A673 (cell line): ENCODE measurements at regions not wholly inside any gene's neighbourhood (a gene's known extent, or its start where the extent isn't known, plus 50 kb on each side); places are given as distances from the start of the nearest gene placed in this dataset.

Experiments
- BruUV-seq: library from RNA; stranded (reverse); fragments of 400-500 nt; replicated peaks from 2 replicates; lab custom pipeline; 2021; lab: Mats Ljungman, UMichigan
- CTCF ChIA-PET: fragments of 300-600 bp; sonication (Branson Sonifier 250); formaldehyde crosslinking; loops from one replicate; lab custom pipeline; 2022; ENCODE audit warnings: antibody characterized with exemption; lab: Charles Lee
- POLR2A ChIA-PET: fragments of 300-600 bp; sonication (Branson Sonifier 250); formaldehyde crosslinking; loops from one replicate; lab custom pipeline; 2022; ENCODE audit warnings: antibody characterized with exemption; ENCODE audit not compliant: low non-redundant PET; lab: Charles Lee
- DNase-seq: peaks from one replicate; pipeline ENCODE4 v3.0.0-alpha.2; 2015; ENCODE audit warnings: low spot score
- H3K27ac ChIP-seq: fragments of 200-600 bp; sonication (generic); 2 replicates; pipeline ENCODE4 v1.5.1; 2016; ENCODE audit warnings: mixed run types, low read depth, mild to moderate bottlenecking, mixed read lengths, antibody characterized with exemption, low read length; ENCODE audit not compliant: poor library complexity, severe bottlenecking
- H3K27me3 ChIP-seq: fragments of 200-600 bp; sonication (generic); replicated peaks from 2 replicates; pipeline ENCODE4 v1.6.1; 2017; ENCODE audit warnings: mixed run types, low read depth, mild to moderate bottlenecking, mixed read lengths, antibody characterized with exemption, low read length; ENCODE audit not compliant: insufficient read depth, poor library complexity
- H3K36me3 ChIP-seq: fragments of 200-600 bp; sonication (generic); 2 replicates; pipeline ENCODE4 v1.6.1; 2016; ENCODE audit warnings: mixed run types, mild to moderate bottlenecking, mixed read lengths, antibody characterized with exemption, low read length; ENCODE audit not compliant: insufficient read depth, poor library complexity, severe bottlenecking
- H3K4me1 ChIP-seq: fragments of 200-600 bp; sonication (generic); 2 replicates; pipeline ENCODE4 v1.6.1; 2017; ENCODE audit warnings: mixed run types, mild to moderate bottlenecking, mixed read lengths, antibody characterized with exemption, low read length; ENCODE audit not compliant: insufficient read depth, poor library complexity, severe bottlenecking
- H3K4me3 ChIP-seq: fragments of 200-600 bp; sonication (generic); 2 replicates; pipeline ENCODE4 v1.5.1; 2016; ENCODE audit warnings: low read depth, mixed run types, mild to moderate bottlenecking, mixed read lengths, low read length; ENCODE audit not compliant: poor library complexity, severe bottlenecking
- H3K9me3 ChIP-seq: fragments of 200-600 bp; sonication (generic); 2 replicates; pipeline ENCODE4 v1.6.1; 2016; ENCODE audit warnings: mixed run types, low read depth, mild to moderate bottlenecking, mixed read lengths, antibody characterized with exemption, low read length; ENCODE audit not compliant: poor library complexity, severe bottlenecking
- EZH2 ChIP-seq: fragments of 200-600 bp; sonication (generic); IDR thresholded peaks from 2 replicates; pipeline ENCODE4 v1.6.1; 2017; ENCODE audit warnings: borderline replicate concordance, low read depth, mild to moderate bottlenecking, mixed read lengths, antibody characterized with exemption, low read length; ENCODE audit not compliant: poor library complexity, severe bottlenecking
- intact Hi-C: fragments of 100-400 bp; cut with micrococcal nuclease; formaldehyde crosslinking; loops from one replicate; pipeline ENCODE4 v1.10.0; 2022; ENCODE audit not compliant: unreplicated experiment
- TF ChIP-seq, protein P1 (sequence below): fragments of 300-800, 200-600 bp; sonication (generic); conservative IDR thresholded peaks from 2 replicates; pipeline ENCODE4 v1.5.1; 2017; ENCODE audit warnings: low read depth, mild to moderate bottlenecking, antibody characterized with exemption, low read length, moderate library complexity, mixed read lengths

DNA sequence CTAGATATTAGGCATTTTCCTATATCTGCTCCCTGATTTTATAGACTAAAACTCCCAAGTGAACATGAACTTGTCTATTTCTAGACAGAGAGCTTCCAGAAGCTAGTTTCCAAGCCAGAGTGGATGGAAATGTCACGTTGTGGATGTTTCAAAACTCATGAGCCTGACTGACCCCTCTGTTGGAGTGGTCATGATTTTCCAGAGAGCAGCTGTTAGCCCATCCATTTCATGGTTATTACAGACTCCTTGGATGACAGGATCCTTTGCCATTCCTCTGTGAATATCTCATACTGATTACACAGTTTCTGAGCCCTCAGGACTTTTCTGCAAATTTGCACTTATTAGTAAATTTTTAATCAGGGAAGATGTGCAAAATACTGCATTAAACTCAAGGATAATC lies 76.8 kb upstream of the ATF3 start:
- peaks cover 8% of the 10 kb centered on the region for H3K27me3 ChIP-seq
- peaks cover 6% of the 10 kb centered on the region for H3K4me1 ChIP-seq
- no peak overlapping the region for H3K4me3 ChIP-seq
- no peak for DNase-seq
- CTCF ChIA-PET, result no interaction called here
- intact Hi-C loops, result no loop called here
- no peak for TF ChIP-seq EZH2
- TF ChIP-seq, protein P1, sequence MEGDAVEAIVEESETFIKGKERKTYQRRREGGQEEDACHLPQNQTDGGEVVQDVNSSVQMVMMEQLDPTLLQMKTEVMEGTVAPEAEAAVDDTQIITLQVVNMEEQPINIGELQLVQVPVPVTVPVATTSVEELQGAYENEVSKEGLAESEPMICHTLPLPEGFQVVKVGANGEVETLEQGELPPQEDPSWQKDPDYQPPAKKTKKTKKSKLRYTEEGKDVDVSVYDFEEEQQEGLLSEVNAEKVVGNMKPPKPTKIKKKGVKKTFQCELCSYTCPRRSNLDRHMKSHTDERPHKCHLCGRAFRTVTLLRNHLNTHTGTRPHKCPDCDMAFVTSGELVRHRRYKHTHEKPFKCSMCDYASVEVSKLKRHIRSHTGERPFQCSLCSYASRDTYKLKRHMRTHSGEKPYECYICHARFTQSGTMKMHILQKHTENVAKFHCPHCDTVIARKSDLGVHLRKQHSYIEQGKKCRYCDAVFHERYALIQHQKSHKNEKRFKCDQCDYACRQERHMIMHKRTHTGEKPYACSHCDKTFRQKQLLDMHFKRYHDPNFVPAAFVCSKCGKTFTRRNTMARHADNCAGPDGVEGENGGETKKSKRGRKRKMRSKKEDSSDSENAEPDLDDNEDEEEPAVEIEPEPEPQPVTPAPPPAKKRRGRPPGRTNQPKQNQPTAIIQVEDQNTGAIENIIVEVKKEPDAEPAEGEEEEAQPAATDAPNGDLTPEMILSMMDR, result no peak
- POLR2A ChIA-PET, result no interaction called here
- no TSS peak for BruUV-seq
- no peak overlapping the region for H3K27ac ChIP-seq
- no peaks in the 10 kb centered on the region for H3K9me3 ChIP-seq
- no peaks in the 10 kb centered on the region for H3K36me3 ChIP-seq

DNA sequence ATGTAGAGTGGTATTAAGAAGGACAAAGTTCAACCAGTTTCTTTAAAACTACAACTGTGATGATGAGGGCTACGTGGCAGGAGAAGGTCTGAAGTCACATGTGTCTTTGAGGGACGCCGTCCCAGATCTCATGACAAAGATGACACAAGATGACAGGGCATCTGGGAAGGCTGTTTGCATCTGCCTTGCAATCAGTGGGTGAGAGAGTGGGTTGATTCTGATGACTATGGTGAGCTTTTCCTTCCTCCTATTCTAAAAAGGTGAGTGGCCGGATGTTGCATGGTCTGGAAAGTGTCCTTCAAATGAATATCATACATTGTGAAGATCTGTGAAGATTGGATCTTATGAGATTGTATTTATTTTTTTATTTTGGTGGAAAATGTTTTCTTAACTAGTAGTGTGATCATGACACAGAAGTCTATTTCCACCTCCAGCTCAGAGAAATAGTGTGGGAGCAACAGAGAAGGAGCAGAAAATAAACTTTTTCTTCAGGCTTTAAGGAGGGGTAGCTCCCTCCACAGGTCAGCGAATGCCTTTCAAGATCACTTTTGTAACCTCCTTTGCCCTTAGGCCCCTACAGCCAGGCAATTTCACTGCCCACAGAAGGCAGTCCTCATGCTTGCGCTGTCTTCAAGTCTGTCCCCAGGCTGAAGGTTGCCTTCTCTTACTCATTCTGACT lies 76.0 kb upstream of the ATF3 start:
- no TSS peak for BruUV-seq
- Histone ChIP-seq H3K36me3 (no peaks in the 10 kb centered on the region), H3K4me1 (peaks cover 6% of the 10 kb centered on the region), H3K4me3 (no peak overlapping the region), H3K27me3 (peaks cover 8% of the 10 kb centered on the region), H3K27ac (no peak overlapping the region), H3K9me3 (peaks cover 8% of the 10 kb centered on the region)
- POLR2A ChIA-PET, result no interaction called here
- DNase-seq, result no peak
- intact Hi-C loops, result no loop called here
- TF ChIP-seq, protein P1, result no peak
- TF ChIP-seq EZH2, result no peak
- CTCF ChIA-PET, result interaction anchor here (0.6 kb wide), 1 partner anchor 309 kb away, joined by 6 read pairs; no protein-coding TSS in a partner anchor

DNA sequence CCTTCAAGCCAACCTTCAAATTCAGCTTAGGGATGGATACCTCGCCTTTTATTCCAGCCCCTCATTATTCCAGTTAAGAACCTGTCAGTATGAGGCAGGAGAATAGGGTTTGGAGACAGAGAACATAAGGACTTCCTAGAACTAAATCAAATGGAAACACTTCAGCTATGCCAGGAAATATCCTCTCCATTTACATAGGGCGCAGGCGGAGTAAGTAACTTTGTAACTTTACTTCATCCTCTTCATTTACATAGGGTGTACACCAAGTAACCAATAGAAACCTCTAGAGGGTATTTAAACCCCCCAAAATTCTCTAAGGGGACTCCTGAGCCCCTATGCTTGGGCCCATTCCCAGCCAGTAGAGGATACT lies 75.4 kb upstream of the ATF3 start:
- peaks cover 8% of the 10 kb centered on the region for H3K9me3 ChIP-seq
- ChIA-PET CTCF (no interaction called here), POLR2A (no interaction called here)
- no peak for TF ChIP-seq EZH2
- TF ChIP-seq, protein P1, result no peak
- peaks cover 8% of the 10 kb centered on the region for H3K27me3 ChIP-seq
- DNase-seq, result no peak
- H3K4me1 ChIP-seq, result peaks cover 6% of the 10 kb centered on the region
- no peak overlapping the region for H3K27ac ChIP-seq
- H3K4me3 ChIP-seq, result no peak overlapping the region
- no peaks in the 10 kb centered on the region for H3K36me3 ChIP-seq
- intact Hi-C loops, result no loop called here
- BruUV-seq, result no TSS peak
